WTC11 (cell line): ENCODE measurements at regions not wholly inside any gene's neighbourhood (a gene's known extent, or its start where the extent isn't known, plus 50 kb on each side); places are given as distances from the start of the nearest gene placed in this dataset.

Experiments used
- ATF2 ChIP-seq: sonication (generic); formaldehyde crosslinking; IDR thresholded peaks from 2 replicates; pipeline ENCODE4 v1.8.1; 2022; ENCODE audit warnings: low read depth, missing genetic modification reagents, borderline replicate concordance
- CREB1 ChIP-seq: sonication (generic); formaldehyde crosslinking; IDR thresholded peaks from 2 replicates; pipeline ENCODE4 v1.8.0; 2023; ENCODE audit warnings: mild to moderate bottlenecking, missing genetic modification reagents
- CTCF ChIP-seq: fragments of 200-600 bp; IDR thresholded peaks from 2 replicates; pipeline ENCODE4 v1.8.0; 2022; ENCODE audit warnings: antibody characterized with exemption
- GABPB1 ChIP-seq: sonication (generic); formaldehyde crosslinking; IDR thresholded peaks from 2 replicates; pipeline ENCODE4 v1.8.1; 2023; ENCODE audit warnings: mild to moderate bottlenecking, missing genetic modification reagents
- IRF2 ChIP-seq: sonication (generic); formaldehyde crosslinking; IDR thresholded peaks from 2 replicates; pipeline ENCODE4 v1.8.0; 2022; ENCODE audit warnings: low read depth, missing genetic modification reagents, borderline replicate concordance
- MAX ChIP-seq: sonication (generic); formaldehyde crosslinking; IDR thresholded peaks from 2 replicates; pipeline ENCODE4 v1.8.0; 2022; ENCODE audit warnings: mild to moderate bottlenecking, missing genetic modification reagents
- MLX ChIP-seq: sonication (generic); formaldehyde crosslinking; IDR thresholded peaks from 2 replicates; pipeline ENCODE4 v1.8.1; 2023; ENCODE audit warnings: mild to moderate bottlenecking, missing genetic modification reagents, moderate library complexity
- NR2C2 ChIP-seq: sonication (generic); formaldehyde crosslinking; IDR thresholded peaks from 2 replicates; pipeline ENCODE4 v1.8.0; 2022; ENCODE audit warnings: mild to moderate bottlenecking, missing genetic modification reagents
- ZNF416 ChIP-seq: fragments of 250-450 bp; sonication (Bioruptor Pico); IDR thresholded peaks from 2 replicates; pipeline ENCODE4 v1.9.0; 2021; ENCODE audit warnings: mild to moderate bottlenecking, inconsistent platforms
- ZSCAN18 ChIP-seq: fragments of 250-450 bp; sonication (Bioruptor Pico); IDR thresholded peaks from 2 replicates; pipeline ENCODE4 v2.1.2; 2022; ENCODE audit warnings: mild to moderate bottlenecking, moderate library complexity
- TF ChIP-seq, protein P1 (sequence below): sonication (generic); formaldehyde crosslinking; IDR thresholded peaks from 2 replicates; pipeline ENCODE4 v1.8.0; 2022; ENCODE audit warnings: missing genetic modification reagents
- TF ChIP-seq, protein P2 (sequence below): sonication (generic); formaldehyde crosslinking; IDR thresholded peaks from 2 replicates; pipeline ENCODE4 v1.8.1; 2023; ENCODE audit warnings: mild to moderate bottlenecking, moderate library complexity, missing genetic modification reagents
- TF ChIP-seq, protein P3 (sequence below): sonication (generic); formaldehyde crosslinking; IDR thresholded peaks from 2 replicates; pipeline ENCODE4 v1.8.0; 2022; ENCODE audit warnings: mild to moderate bottlenecking, missing genetic modification reagents
- TF ChIP-seq, protein P4 (sequence below): sonication (generic); formaldehyde crosslinking; IDR thresholded peaks from 2 replicates; pipeline ENCODE4 v1.8.0; 2023; ENCODE audit warnings: missing genetic modification reagents

GRCh38 chr11:27861706-27862430 is 161.6 kb upstream of the BDNF start:
- TF ChIP-seq ATF2 (CRISPR knock-in tag) = no peak
- TF ChIP-seq GABPB1 (CRISPR knock-in tag) = no peak
- TF ChIP-seq MAX (CRISPR knock-in tag) = no peak
- TF ChIP-seq, protein P1, sequence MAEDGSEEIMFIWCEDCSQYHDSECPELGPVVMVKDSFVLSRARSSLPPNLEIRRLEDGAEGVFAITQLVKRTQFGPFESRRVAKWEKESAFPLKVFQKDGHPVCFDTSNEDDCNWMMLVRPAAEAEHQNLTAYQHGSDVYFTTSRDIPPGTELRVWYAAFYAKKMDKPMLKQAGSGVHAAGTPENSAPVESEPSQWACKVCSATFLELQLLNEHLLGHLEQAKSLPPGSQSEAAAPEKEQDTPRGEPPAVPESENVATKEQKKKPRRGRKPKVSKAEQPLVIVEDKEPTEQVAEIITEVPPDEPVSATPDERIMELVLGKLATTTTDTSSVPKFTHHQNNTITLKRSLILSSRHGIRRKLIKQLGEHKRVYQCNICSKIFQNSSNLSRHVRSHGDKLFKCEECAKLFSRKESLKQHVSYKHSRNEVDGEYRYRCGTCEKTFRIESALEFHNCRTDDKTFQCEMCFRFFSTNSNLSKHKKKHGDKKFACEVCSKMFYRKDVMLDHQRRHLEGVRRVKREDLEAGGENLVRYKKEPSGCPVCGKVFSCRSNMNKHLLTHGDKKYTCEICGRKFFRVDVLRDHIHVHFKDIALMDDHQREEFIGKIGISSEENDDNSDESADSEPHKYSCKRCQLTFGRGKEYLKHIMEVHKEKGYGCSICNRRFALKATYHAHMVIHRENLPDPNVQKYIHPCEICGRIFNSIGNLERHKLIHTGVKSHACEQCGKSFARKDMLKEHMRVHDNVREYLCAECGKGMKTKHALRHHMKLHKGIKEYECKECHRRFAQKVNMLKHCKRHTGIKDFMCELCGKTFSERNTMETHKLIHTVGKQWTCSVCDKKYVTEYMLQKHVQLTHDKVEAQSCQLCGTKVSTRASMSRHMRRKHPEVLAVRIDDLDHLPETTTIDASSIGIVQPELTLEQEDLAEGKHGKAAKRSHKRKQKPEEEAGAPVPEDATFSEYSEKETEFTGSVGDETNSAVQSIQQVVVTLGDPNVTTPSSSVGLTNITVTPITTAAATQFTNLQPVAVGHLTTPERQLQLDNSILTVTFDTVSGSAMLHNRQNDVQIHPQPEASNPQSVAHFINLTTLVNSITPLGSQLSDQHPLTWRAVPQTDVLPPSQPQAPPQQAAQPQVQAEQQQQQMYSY = no peak
- TF ChIP-seq ZSCAN18 (CRISPR knock-in tag) = no peak
- TF ChIP-seq CTCF = no peak
- TF ChIP-seq, protein P2, sequence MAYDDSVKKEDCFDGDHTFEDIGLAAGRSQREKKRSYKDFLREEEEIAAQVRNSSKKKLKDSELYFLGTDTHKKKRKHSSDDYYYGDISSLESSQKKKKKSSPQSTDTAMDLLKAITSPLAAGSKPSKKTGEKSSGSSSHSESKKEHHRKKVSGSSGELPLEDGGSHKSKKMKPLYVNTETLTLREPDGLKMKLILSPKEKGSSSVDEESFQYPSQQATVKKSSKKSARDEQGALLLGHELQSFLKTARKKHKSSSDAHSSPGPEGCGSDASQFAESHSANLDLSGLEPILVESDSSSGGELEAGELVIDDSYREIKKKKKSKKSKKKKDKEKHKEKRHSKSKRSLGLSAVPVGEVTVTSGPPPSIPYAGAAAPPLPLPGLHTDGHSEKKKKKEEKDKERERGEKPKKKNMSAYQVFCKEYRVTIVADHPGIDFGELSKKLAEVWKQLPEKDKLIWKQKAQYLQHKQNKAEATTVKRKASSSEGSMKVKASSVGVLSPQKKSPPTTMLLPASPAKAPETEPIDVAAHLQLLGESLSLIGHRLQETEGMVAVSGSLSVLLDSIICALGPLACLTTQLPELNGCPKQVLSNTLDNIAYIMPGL (CRISPR knock-in tag) = no peak
- no peak for TF ChIP-seq NR2C2 (CRISPR knock-in tag)
- TF ChIP-seq, protein P3, sequence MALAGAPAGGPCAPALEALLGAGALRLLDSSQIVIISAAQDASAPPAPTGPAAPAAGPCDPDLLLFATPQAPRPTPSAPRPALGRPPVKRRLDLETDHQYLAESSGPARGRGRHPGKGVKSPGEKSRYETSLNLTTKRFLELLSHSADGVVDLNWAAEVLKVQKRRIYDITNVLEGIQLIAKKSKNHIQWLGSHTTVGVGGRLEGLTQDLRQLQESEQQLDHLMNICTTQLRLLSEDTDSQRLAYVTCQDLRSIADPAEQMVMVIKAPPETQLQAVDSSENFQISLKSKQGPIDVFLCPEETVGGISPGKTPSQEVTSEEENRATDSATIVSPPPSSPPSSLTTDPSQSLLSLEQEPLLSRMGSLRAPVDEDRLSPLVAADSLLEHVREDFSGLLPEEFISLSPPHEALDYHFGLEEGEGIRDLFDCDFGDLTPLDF (CRISPR knock-in tag) = no peak
- TF ChIP-seq MLX (CRISPR knock-in tag) = no peak
- TF ChIP-seq CREB1 (CRISPR knock-in tag) = no peak
- TF ChIP-seq, protein P4, sequence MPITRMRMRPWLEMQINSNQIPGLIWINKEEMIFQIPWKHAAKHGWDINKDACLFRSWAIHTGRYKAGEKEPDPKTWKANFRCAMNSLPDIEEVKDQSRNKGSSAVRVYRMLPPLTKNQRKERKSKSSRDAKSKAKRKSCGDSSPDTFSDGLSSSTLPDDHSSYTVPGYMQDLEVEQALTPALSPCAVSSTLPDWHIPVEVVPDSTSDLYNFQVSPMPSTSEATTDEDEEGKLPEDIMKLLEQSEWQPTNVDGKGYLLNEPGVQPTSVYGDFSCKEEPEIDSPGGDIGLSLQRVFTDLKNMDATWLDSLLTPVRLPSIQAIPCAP = no peak
- TF ChIP-seq IRF2 (CRISPR knock-in tag) = no peak
- TF ChIP-seq ZNF416 (CRISPR knock-in tag) = no peak
